ENCODE measurements at regions not wholly inside any gene's neighbourhood (a gene's known extent, or its start where the extent isn't known, plus 50 kb on each side); places are given as distances from the start of the nearest gene placed in this dataset.
"Not testable (repeated sequence)": the region's sequence is repeated elsewhere in the genome, so short reads cannot be mapped to it uniquely, and the experiment has no call there.

GRCh38 chr5:58172946-58173345, 286.9 kb downstream of the PLK2 start:
- in situ Hi-C loops (cut with HindIII; ENCODE audit: low sequenced_read_pairs), result no loop called here
- TF ChIP-seq CTCF (IDR thresholded peaks at IDR 0.05; ENCODE audit: low read depth, low read length, missing control alignments), result no peak
- DNase-seq (ENCODE audit: low read depth), result no peak
- H3K4me3 ChIP-seq (ENCODE audit: low read depth, low read length), result no peak overlapping the region

GRCh38 chr5:58165152-58165551, 294.7 kb downstream of the PLK2 start:
- no peak for TF ChIP-seq CTCF (IDR thresholded peaks at IDR 0.05; ENCODE audit: low read depth, low read length, missing control alignments)
- no peak overlapping the region for H3K4me3 ChIP-seq (ENCODE audit: low read depth, low read length)
- DNase-seq (ENCODE audit: low read depth), result no peak
- in situ Hi-C loops (cut with HindIII; ENCODE audit: low sequenced_read_pairs), result no loop called here

GRCh38 chr5:58161889-58162288, 298.0 kb downstream of the PLK2 start:
- DNase-seq (ENCODE audit: low read depth); H3K4me3 ChIP-seq (ENCODE audit: low read depth, low read length); in situ Hi-C loops (cut with HindIII; ENCODE audit: low sequenced_read_pairs): not testable (repeated sequence)

- in situ Hi-C loops (cut with HindIII; ENCODE audit: low sequenced_read_pairs), result no loop called here
- TF ChIP-seq CTCF (IDR thresholded peaks at IDR 0.05; ENCODE audit: low read depth, low read length, missing control alignments), result no peak
- no peak overlapping the region for H3K4me3 ChIP-seq (ENCODE audit: low read depth, low read length)
- no peak for DNase-seq (ENCODE audit: low read depth)
Observed at GRCh38 chr5:58156973-58157701, 302.7 kb downstream of the PLK2 start.

- in situ Hi-C loops (cut with HindIII; ENCODE audit: low sequenced_read_pairs), result no loop called here
- DNase-seq (ENCODE audit: low read depth), result peak; percentile 31
- no peak overlapping the region for H3K4me3 ChIP-seq (ENCODE audit: low read depth, low read length)
- TF ChIP-seq CTCF (IDR thresholded peaks at IDR 0.05; ENCODE audit: low read depth, low read length, missing control alignments), result no peak
Observed at GRCh38 chr5:58156361-58156760, 303.5 kb downstream of the PLK2 start.

GRCh38 chr5:58153255-58153654, 306.6 kb downstream of the PLK2 start:
- in situ Hi-C loops (cut with HindIII; ENCODE audit: low sequenced_read_pairs), result no loop called here
- DNase-seq (ENCODE audit: low read depth), result no peak
- TF ChIP-seq CTCF (IDR thresholded peaks at IDR 0.05; ENCODE audit: low read depth, low read length, missing control alignments), result no peak
- no peak overlapping the region for H3K4me3 ChIP-seq (ENCODE audit: low read depth, low read length)

GRCh38 chr5:58151414-58151813, 308.5 kb downstream of the PLK2 start:
- in situ Hi-C loops (cut with HindIII; ENCODE audit: low sequenced_read_pairs), result no loop called here
- TF ChIP-seq CTCF (IDR thresholded peaks at IDR 0.05; ENCODE audit: low read depth, low read length, missing control alignments), result no peak
- DNase-seq (ENCODE audit: low read depth), result no peak
- H3K4me3 ChIP-seq (ENCODE audit: low read depth, low read length), result no peak overlapping the region
